GM18870 (cell line): ENCODE measurements at regions not wholly inside any gene's neighbourhood (a gene's known extent, or its start where the extent isn't known, plus 50 kb on each side); places are given as distances from the start of the nearest gene placed in this dataset.

Experiments
- ATAC-seq: cut with Tn5 transposase; IDR thresholded peaks from one replicate; pipeline ENCODE4 v1.9.1; 2021; ENCODE audit warnings: moderate library complexity; ENCODE audit not compliant: unreplicated experiment

DNA sequence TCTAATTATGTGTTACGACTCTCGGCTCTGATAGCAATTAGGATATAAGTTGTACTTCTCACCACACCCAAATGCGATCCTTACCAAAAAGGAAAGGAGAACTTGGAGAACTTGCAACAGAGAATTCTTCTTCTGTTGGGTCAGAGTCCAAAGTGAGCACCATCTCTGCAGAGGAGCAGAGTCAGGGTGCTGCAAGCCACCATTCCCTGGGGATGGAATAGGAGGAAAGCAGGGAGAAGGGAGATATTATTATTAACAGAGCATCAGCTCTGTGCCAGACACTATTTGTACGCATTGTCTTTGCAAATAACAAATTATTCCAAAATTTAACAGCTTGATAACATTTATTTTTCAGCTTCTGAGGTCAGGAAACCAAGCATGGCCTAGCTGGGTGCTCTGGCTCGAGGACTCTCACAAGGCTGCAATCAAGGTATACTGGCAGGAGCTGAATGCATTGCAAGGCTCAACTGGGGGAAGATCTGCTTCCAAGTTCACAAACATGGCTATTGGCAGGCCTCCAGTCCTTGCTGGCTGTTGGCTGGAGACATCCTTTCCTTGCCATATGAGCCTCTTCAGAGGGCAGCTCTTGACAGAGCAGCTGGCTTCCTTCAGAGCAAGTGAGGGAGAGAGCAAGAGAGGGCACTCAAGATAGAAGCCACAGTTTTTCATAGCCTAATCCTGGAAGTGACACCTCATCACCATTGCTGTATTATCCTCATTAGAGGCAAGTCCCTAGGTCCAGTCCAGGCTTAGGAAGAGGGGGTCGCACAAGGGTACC lies 296.2 kb upstream of the CDH5 start:
- ATAC-seq = no peak

DNA sequence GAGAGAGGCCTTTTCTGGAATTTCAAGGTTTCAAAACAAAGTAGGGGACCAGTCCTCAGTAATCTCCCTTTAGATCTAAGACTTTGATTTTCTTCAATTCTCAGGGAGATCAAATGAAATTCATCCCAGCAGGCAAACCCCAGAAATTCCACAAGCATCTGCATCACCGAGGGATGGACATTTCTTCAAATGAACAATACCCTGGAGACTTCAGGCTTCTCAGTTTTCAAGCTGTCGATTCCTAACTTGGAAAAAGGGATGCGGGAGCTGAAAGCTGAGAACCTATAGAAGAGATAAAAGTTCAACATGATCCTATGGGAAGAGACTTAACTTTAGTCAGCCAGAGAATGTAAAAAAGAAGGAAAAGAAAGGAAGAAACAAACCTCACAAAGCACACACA lies 296.9 kb upstream of the CDH5 start:
- no peak for ATAC-seq

DNA sequence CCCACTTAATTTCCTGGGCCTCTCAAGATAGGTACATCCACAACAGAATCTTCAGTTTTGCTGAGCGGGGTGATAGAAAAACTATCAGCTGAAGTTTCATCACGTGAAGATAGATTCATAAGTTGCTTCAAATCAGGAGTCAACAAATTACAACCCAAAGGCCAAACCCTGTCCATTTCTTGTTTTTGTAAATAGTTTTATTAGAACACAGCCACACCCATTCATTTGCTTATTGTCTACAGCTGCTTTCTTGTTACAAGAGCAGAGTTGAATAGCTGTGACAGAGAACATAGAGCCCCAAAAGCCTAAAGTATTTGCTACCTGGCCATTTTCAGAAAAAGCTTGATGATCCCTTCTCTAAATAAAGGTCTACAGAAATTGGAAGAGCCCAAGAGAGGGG lies 300.1 kb upstream of the CDH5 start:
- ATAC-seq = no peak

DNA sequence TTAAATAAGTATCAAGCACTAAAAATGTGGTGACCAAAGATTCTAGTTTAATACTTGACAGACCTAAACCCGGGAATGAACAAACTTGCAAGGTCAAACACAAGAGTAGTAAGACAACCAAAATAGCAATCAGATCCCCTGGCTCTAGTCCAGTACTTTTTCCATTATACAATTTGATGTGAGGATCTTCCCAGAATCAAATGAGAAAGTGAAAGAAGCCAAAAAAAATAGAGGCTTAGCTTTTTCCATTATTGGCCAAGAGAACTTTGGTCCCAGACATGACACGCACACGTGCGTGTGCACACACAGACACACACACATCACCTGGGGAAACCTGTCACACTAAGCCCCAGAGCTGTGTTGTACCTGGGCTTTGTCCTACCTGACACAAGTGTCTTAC lies 300.6 kb upstream of the CDH5 start:
- ATAC-seq = no peak

DNA sequence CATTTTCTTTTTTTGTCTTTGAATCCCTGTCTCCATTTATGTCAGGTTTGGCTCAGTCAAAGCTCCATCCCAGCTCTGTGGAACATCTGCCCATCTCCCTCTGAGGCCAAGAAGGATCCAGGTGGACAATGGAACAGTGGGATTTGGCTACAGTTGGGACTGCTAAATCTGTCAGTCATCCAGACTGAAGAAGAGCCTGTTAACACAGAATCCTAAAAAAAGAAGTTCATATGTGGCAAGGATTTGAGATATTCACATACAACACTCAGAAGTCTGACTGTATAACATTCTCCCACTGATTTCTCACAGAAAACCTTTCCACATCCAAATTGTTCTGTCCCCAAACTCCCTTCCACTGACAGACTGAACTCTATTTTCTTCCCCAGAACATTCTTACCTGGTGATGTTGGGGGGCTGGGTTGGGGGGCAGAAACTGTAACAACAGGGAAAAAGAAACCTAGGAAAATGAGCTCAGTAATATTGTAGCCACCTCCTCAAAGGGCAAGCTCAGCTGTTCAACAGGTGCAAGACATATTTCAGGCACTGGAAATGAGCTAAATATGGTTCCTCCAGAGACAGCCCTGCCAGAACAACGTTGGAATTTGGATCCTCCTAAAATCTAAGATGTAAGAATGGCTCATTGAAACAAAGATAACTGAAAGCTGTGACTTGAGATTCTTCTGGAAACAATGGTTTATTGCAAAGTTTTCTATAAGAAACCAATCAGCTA lies 301.5 kb upstream of the CDH5 start:
- ATAC-seq = no peak

DNA sequence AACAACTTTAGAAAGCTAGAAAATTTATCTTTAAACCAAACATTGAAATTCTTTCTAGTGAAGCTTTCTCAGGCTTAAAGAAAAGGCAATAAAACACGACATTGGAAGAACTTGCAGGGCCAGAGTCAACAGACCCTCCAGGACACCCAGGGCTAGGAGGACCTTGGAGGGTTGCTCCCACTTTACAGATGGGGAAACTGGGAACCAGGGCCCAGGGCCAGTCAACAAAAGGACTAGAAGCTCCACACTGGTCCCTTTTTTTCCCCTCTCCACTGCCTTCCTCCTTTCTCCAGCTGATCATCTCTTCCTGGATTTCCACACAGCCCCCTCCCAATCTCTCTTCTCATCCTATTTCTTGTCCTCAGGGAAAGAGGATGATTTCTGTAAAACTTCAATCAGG lies 307.7 kb upstream of the CDH5 start:
- no peak for ATAC-seq

DNA sequence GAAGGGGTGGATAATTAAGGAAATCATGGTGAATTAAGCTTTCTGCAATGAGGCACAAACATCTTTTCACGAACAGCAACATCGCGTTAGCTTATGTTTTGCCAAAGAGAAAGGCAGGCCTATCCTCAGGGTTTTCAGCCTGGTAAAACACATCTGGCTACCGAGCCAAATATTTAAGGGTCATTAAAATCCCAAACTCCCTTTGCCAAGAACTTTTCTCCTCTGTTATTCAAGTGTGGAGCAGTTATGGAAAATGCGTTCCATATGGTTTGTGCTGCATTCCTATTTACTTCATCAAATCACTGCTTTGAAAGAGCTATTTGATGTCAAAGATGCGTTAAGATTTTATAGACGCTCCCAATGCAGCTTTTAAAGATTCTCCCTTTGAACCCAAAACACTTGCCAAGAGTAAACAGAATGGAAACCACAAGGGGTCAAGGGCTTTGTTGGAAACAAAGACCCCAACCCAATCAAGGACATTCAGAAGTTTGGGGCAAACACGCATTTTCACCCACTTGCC lies 308.3 kb upstream of the CDH5 start:
- no peak for ATAC-seq

DNA sequence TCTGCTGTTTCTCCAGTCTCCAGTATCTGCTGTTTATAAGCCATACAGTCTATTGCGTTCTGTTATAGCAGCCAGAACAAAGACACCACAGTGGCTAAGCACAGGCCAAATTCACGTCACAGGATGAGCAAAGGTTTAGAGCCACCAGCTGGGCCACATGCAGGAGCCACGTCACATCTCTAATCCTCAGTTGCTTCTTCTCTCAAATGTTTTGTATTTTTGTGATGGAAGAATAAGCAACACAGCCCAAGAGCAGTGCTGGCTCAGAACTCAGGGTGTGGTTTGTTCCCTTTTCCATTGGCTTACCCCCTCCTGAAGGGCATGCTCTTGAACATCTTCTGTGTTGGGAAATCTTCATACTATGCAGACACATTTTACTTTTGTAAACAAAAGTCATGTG lies 309.4 kb upstream of the CDH5 start:
- no peak for ATAC-seq

DNA sequence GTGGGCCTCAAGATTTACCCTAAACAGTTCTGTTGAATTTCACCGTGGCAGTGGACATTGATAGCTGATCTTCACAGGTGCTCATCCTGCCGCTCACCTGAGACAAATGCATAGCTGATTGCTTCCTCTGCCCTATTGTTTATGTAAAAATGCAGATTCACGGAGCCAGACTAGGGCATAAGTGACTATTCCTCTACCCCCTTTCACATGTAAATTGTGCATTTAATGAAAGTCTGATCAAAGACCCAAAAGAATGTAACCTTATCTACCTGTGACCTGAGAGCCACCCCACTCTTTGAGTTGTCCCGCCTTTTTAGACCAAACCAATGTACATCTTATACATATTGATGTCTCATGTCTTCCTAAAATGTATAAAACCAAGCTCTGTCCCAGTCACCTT lies 312.4 kb upstream of the CDH5 start:
- no peak for ATAC-seq

DNA sequence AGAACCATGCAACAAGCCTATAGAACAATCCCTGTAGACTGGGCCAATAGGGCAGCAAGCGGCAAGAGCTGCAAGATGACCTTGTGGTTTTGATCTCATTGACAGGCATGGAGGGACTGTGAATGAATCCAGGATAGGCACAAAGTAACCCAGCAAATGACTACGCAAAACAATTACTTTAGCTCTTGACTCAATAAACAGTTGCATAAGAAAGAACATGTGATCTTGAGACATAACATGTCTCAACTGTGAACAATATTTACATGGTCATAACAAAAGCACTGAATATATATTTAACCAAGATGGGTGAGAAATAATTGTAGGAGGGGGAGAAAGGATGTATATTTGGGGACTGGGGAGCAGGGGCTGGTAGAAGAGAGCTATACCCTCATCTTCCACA lies 313.7 kb upstream of the CDH5 start:
- ATAC-seq = no peak

DNA sequence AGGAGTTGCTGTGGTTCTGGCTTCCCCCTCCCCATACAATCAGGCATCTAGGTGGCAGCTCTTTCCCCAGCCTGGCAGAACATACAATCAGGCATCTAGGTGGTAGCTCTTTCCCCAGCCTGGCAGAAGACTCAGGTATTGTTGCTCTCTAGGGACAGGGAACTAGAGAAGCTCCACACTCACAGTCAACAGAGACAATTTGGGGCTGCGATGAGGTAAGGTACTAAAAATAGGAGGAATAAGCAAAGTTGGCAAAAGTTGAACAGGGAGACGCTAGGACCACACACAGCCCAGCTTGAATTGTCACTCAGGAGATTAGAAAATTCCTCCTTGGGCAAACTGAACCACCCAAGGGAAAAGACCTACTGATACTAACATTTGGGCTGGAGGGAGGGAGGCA lies 315.5 kb upstream of the CDH5 start:
- ATAC-seq = no peak

DNA sequence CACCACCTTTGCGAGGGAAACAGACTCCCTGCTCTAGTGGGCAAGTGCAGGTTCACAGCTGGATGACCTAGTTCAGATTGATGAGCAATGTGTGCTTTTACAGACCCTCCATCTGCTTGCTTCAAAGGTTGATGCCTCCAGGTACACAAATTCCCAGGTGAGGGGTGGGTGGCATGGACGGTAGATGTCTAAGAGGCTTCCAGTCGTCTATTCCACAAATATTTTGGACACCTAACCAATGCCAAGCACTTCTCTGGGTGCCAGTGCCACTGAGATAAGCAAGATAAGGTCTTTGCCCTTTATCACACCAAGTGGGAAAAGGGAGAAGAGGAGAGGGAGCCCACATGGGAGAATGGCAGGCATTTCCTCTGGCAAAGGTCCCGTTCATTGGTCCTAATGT lies 316.6 kb upstream of the CDH5 start:
- ATAC-seq = no peak

DNA sequence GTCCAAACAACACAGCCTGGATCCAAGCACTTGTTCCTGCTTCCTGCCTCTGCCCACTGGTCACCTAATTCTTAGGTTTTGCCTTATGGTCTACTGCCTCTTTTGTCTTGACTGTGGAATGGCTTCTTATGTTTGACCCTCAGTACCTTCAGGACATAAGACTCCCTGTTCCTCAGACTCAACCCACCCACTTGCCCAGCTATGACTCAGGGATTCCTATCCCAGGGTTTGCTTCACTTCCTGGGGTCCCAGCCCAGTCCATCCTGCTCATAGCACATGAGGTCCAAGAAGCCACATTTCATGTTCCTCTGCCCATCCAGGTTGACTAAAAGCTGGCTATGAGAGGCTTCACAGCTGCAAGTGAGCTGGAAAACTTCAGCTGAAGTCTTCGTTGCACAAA lies 320.9 kb upstream of the CDH5 start:
- ATAC-seq = no peak

DNA sequence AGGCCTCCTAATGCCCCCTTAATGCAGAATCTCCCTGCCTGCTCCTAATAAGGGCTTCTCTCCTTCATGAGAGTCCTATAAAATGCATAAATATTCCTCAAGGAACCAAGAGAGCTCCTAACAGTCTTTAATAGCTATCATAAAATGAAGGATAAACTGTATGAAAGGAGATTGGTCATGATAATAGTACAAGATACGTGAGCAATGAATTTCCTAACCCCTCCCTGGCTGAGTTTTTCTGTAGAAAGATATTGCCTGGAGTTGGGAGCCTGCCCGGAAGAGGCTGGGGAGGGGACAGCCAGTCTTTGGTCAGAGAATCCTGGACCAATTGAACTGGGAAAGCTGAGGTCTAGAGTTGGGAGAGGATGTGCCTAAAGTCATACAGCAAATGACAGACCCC lies 321.9 kb upstream of the CDH5 start:
- ATAC-seq = no peak

DNA sequence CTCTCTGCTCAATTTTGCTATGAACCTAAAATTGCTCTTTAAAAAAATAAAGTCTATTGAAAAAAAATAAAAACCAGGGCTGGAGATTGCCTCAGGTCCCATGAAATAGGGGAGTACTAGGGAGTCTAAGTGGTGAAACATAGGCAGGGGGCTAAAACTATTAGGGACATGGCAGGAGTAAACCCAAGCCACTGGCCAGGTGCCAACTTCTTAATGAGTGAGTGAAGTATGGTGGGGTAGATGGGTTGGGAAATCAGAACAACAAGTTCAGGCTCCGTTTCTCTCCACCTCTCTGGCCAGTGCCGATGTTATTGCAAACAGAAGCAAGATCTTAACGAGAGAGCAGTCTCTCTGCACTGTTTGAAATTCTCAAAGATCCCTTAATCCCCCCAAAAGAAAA lies 322.4 kb upstream of the CDH5 start:
- no peak for ATAC-seq

DNA sequence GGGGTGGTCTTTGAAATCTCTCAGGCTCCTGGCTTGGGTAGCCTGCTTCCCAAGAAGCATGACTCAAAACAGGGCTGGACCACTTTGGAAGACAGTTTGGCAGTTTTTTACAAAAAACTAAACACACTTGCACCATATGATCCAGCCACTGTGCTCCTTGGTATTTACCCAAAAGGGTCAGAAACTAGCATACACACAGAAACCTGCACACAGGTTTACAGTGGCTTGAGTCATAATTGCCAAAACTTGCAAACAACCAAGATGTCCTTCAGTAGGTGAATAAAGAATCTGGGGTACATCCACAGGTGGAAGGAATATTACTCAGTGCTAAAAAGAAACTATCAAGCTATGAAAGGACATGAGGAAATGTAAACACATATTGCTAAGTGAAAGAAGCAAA lies 323.2 kb upstream of the CDH5 start:
- ATAC-seq = no peak

DNA sequence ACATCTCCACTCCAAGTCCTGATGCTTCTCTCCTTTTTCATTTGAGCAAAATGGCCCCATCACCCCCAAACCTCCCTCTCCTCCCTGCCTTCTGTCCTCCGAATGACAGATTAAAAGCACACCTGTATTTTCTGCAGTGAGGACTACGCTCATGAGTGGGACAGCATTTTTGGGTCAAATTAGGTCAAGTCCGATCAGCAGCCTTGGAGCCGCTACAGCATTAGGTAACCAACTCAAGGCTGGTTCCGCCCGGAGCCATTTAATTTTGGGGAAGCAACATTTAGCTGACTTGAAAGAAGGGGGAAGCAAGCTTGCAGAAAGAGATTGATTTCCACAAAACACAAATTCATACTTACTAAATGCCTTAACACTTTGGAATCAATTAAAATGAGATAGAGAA lies 324.1 kb upstream of the CDH5 start:
- ATAC-seq = no peak

DNA sequence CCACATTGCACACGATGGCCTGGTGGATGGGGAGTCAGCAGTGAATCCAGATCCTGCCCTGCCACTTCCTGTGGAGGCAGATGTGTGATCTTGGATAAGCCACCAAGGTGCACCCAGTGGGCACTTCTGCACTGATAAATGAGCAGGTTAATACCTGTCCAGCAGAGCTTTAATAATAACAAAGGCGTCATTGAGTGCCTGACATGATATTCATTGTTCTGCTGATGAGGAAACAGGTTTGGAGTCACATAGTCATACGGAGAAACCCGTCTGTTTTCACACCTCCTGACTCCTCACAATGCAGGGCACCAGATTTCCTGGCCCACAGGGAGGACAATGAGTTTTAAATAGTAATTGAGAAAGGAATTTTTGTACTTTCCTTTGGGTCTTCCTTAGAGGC lies 324.6 kb upstream of the CDH5 start:
- no peak for ATAC-seq

DNA sequence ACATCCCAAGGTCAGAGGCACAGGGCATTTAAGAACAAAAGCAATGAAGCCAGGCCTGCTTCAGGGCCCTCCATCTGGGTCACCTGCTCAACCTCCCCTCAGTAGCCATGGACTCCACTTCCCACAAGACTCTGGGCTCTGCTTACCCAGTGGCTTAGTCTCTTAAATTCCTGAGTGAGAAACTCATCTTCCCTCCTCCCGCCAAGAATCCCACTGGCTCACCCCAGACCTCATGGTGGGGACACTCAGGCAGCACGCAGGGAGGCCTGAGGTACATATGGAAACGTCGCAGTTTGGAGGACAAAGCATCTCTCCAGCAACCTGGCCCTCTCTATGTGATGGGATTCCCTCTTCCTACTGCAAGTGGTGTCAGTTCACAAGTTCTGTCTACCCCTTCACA lies 326.7 kb upstream of the CDH5 start:
- no peak for ATAC-seq

DNA sequence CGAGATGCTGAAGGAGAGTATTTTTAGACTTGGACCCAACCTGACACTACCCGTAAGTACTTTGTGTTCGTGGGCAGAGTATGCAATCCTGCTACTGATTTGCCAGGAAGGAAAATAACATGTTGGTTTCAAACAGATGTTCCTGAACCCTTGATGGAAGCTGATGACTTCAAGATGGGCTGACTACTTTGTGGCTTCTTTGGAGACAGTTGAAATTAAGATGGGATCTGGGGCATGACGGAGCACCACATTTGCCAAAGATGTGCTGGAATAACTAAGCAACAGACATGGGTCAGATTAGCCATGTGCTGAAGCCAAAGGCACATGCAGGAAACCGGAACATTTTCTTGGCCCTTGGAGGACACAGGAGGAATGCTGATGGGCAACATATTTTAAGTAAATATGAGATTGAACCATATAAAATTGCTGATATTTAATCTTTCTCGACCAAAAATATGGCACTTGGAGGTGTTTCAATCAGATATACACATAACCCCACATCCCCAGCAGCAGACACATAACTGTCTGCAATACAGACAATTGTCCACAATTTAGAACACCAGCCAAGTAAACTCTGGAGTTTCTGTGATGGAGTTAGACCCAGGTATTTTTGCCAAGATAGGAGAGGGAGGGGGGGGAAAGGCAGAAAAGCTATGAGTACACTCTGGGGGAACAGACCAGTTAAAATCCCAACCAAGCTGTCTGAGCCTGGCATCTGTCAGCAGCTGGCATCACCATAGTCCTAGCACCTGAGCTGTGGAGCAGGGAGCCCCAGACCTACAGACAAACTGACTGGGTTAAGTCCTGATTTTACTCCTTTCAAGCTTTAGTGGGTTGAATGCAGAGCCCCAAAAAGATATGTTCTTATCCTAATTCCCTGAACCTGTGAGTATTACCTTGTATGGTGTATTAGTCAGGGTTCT lies 329.4 kb upstream of the CDH5 start:
- no peak for ATAC-seq

DNA sequence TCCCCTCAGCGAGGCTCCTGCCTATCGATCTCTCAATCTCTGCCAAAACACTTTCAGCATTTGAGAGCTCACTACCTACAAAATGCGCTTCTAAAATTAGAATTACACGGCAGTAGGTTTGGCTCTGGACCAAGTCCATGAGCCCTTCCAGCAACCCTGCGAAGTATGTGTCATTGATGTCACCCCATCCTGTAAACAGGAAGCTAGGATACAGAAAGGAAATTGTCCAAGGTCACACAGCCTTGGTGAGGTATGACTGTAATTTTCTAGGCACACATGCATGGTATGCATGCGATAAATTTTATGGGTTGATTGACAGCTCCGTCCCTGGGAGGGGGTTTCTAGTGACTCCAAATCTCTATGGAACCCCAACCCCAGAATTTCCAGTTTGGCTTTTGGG lies 330.3 kb upstream of the CDH5 start:
- ATAC-seq = no peak

DNA sequence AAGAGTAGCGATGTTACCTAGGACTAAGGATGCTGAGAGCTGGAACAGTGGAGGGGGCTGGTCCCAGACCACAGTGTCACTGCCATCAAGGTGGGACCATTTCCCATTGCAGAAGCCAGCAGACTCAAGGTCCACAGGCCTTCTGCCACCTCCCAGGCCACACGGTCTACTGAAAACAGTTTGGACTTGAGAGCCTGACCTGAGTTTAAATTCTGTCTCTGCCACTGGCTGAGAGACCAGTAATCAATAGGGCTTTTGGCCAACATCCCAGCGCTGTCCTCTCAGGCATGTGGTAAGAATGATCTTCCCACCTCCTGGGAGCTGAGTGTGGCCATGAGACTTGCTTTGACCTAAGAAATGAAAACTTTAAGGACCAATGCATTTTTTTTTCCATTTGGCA lies 331.4 kb upstream of the CDH5 start:
- ATAC-seq = no peak
